ENCODE measurements at regions not wholly inside any gene's neighbourhood (a gene's known extent, or its start where the extent isn't known, plus 50 kb on each side); places are given as distances from the start of the nearest gene placed in this dataset.

DNA sequence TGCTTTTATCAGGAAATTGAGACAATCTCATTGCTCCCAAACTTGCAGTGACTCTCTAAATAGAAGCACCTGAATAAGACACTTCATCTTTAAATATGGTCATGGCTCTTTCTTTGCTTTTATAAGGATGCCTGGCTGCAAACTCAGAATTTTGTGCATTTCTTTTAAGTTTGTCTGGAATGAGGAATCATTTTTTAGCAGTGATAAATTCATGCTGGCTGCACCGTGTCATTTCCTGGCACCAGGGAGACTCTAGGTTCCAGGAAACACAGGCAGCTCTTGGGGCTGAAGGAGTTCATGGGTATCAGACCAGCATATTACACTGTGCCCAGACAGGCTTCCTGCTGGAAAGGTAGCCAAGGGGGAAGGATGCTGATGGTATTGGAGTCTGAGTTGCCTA, 109.9 kb downstream of the NUDT12 start:
- H3K36me3 Mint-ChIP-seq = no peaks in the 10 kb centered on the region
- H3K4me3 Mint-ChIP-seq = no peak overlapping the region
- ATAC-seq (no peak), DNase-seq (no peak)
- peaks cover 8% of the 10 kb centered on the region for H3K27me3 Mint-ChIP-seq
- CTCF ChIA-PET = no interaction called here
- no peaks in the 10 kb centered on the region for H3K9me3 Mint-ChIP-seq (ENCODE audit: low read depth)
- peaks cover under 1% of the 10 kb centered on the region for H3K4me1 Mint-ChIP-seq
- no peak overlapping the region for H3K27ac Mint-ChIP-seq

GRCh38 chr5:103452089-103452488, 110.5 kb downstream of the NUDT12 start:
- no peak overlapping the region for H3K27ac Mint-ChIP-seq

DNA sequence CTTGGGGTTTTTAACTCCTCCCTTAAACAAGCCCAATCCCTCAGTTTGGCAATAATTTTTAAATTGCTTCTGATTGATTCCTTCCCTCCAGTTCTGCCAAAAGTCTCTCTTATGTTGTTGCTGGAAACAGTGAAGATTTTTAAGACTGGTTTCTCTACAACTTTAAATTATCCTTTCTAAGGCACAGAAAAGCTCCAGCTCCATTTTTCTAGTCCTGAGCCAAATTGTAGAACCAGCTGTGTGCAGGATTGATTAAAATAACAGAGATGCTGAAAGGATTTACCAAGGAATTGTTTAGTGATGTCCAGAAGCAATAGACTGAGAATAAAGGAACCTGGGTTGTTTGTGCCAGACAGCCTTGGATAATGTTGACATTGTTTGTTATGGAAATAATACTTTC, 111.3 kb downstream of the NUDT12 start:
- no peak overlapping the region for H3K27ac Mint-ChIP-seq
- peaks cover 6% of the 10 kb centered on the region for H3K27me3 Mint-ChIP-seq
- CTCF ChIA-PET = no interaction called here
- H3K4me1 Mint-ChIP-seq = peaks cover 3% of the 10 kb centered on the region
- H3K4me3 Mint-ChIP-seq = no peak overlapping the region
- DNase-seq (no peak), ATAC-seq (no peak)
- H3K9me3 Mint-ChIP-seq (ENCODE audit: low read depth) = no peaks in the 10 kb centered on the region
- no peaks in the 10 kb centered on the region for H3K36me3 Mint-ChIP-seq

More at GRCh38 chr5:103452089-103452488, 110.5 kb downstream of the NUDT12 start:
- Mint-ChIP-seq H3K36me3 (no peaks in the 10 kb centered on the region), H3K27me3 (peaks cover 8% of the 10 kb centered on the region), H3K9me3 (ENCODE audit: low read depth) (no peaks in the 10 kb centered on the region), H3K4me3 (no peak overlapping the region), H3K4me1 (peaks cover 3% of the 10 kb centered on the region)
- DNase-seq (no peak), ATAC-seq (no peak)
- CTCF ChIA-PET = no interaction called here

GRCh38 chr5:103450333-103451061, 112.1 kb downstream of the NUDT12 start:
- DNase-seq = no peak
- CTCF ChIA-PET = no interaction called here
- no peak for ATAC-seq
- Mint-ChIP-seq H3K27me3 (peaks cover 7% of the 10 kb centered on the region), H3K36me3 (no peaks in the 10 kb centered on the region), H3K4me3 (no peak overlapping the region), H3K27ac (no peak overlapping the region), H3K9me3 (ENCODE audit: low read depth) (no peaks in the 10 kb centered on the region), H3K4me1 (peaks cover 3% of the 10 kb centered on the region)

GRCh38 chr5:103446813-103447212, 115.8 kb downstream of the NUDT12 start:
- Mint-ChIP-seq H3K4me1 (peaks cover 3% of the 10 kb centered on the region), H3K4me3 (no peak overlapping the region), H3K27ac (no peak overlapping the region), H3K36me3 (no peaks in the 10 kb centered on the region), H3K9me3 (ENCODE audit: low read depth) (no peaks in the 10 kb centered on the region), H3K27me3 (peaks cover 10% of the 10 kb centered on the region)
- CTCF ChIA-PET = no interaction called here
- no peak for DNase-seq
- no peak for ATAC-seq

DNA sequence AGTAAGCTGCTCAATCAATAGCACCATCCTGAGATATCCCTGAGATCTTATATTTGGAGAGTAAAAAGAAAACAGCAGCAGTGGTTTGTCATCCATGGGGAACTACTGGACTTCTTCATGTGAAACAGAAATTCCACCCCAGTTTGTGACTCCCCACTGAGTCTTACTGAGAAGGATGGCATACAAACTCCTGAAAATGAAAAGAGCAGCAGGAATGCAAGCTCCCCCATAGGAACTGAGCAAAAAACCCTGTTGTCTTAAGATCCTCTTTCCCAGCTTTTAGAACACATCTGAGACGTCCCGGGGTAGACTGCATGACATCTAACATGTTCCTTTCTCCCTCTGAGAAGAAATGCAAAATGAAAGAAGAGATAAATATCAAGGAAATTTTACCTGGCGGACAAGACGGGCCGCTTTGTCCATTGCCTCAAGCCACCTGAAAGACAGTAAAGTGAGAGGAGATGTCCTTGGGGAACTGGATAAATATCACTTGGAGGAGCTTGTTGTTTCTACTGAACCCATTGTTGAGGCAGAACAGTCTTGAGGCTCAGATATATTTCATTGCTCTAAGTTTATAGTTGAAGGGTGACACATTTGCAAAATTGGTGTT, 117.1 kb downstream of the NUDT12 start:
- no peak for ATAC-seq
- no peak overlapping the region for H3K27ac Mint-ChIP-seq
- H3K9me3 Mint-ChIP-seq (ENCODE audit: low read depth) = no peaks in the 10 kb centered on the region

DNA sequence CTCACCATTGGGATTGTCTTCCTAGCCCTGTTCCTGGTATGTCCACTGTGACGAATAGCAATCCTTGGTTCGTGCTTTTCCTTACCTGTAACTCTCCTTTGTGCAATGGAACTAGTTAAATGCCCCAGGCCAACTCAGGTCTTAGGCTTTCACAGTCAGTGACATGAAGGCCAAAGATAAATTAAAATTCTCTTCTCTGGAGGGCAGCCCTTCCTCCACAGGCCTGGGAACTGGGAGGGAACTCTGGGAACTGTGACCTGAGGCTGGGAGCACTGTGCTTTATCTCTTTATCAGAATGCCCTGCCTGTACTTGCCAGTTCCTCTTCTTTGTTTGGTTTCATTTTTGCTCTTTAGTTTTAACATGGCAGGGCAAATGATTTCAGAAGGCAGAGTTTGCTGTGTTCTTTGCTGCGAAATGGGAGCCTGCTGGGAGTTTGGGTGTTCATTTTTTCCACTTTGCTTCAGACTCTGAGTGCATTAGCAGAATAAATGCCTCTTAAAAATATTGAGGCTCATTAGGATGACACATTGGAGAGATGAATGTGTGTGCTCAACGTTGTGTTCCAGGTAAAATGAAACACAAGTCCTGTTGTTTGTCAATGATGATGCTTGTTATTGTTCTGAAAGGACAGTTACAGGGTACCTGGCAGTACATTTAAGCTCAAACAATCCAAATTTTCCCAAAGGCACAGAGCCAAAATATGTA, 118.1 kb downstream of the NUDT12 start:
- Mint-ChIP-seq H3K27me3 (peaks cover 10% of the 10 kb centered on the region), H3K9me3 (ENCODE audit: low read depth) (no peaks in the 10 kb centered on the region), H3K36me3 (no peaks in the 10 kb centered on the region), H3K4me1 (peaks cover 3% of the 10 kb centered on the region), H3K4me3 (no peak overlapping the region), H3K27ac (no peak overlapping the region)
- no peak for DNase-seq
- no peak for ATAC-seq
- CTCF ChIA-PET = interaction anchor here (1.3 kb wide), 1 partner anchor 28 kb away, joined by 3 read pairs; no protein-coding TSS in a partner anchor

More for the DNA sequence above, 117.1 kb downstream of the NUDT12 start:
- DNase-seq = no peak
- H3K4me3 Mint-ChIP-seq = no peak overlapping the region
- H3K36me3 Mint-ChIP-seq = no peaks in the 10 kb centered on the region
- peaks cover 3% of the 10 kb centered on the region for H3K4me1 Mint-ChIP-seq
- CTCF ChIA-PET = interaction anchor here (1.3 kb wide), 1 partner anchor 27 kb away, joined by 3 read pairs; no protein-coding TSS in a partner anchor
- peaks cover 10% of the 10 kb centered on the region for H3K27me3 Mint-ChIP-seq

DNA sequence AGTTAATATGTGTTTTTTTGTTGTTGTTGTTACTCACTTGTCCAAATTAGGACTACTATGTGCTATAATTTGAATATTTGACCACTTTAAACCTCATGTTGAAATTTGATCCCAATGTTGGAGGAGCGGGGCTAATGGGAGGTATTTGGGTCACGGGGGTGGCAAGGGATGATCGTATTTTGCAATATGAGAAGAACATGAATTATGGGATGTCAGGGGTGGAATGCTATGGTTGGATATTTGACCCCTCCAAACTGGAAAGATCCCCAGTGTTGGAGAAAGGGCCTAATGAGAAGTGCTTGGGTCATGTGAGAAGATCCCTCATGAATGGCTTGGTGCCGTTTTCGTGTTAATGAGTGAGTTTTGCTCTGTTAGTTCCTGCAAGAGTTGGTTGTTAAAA, 119.8 kb downstream of the NUDT12 start:
- CTCF ChIA-PET = no interaction called here
- DNase-seq (no peak), ATAC-seq (no peak)
- Mint-ChIP-seq H3K9me3 (ENCODE audit: low read depth) (peaks cover 3% of the 10 kb centered on the region), H3K4me1 (peaks cover 3% of the 10 kb centered on the region), H3K4me3 (no peak overlapping the region), H3K36me3 (no peaks in the 10 kb centered on the region), H3K27me3 (peaks cover 13% of the 10 kb centered on the region), H3K27ac (no peak overlapping the region)

DNA sequence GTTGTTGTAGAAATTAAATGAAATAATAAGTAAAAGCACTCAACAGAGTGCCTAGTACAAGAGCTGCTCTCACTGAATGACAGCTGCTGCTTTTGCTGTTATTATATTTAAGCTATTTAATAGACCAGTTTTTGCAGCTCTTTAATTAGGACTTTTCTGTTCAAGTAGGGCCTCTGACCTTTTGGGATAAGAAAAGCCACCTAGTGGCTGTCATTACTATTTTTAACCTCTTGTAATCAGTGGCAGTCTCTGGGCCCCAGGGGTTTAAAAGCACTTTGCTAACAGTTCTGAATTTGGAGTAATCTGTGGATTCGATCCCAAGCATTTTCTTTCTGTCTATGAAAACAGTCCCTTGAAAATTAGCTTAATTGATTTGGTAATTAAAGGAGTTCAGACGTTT, 121.1 kb downstream of the NUDT12 start:
- CTCF ChIA-PET = interaction anchor here (1.5 kb wide), 1 partner anchor 183 kb away, joined by 4 read pairs; the partner anchor contains the start of gene MACIR
- H3K4me1 Mint-ChIP-seq = no peaks in the 10 kb centered on the region
- DNase-seq (no peak), ATAC-seq (no peak)
- peaks cover 3% of the 10 kb centered on the region for H3K9me3 Mint-ChIP-seq (ENCODE audit: low read depth)
- peaks cover 11% of the 10 kb centered on the region for H3K27me3 Mint-ChIP-seq
- no peak overlapping the region for H3K4me3 Mint-ChIP-seq
- H3K36me3 Mint-ChIP-seq = no peaks in the 10 kb centered on the region
- no peak overlapping the region for H3K27ac Mint-ChIP-seq

- H3K4me1 Mint-ChIP-seq = no peaks in the 10 kb centered on the region
Observed at GRCh38 chr5:103439007-103439406, 123.6 kb downstream of the NUDT12 start.

DNA sequence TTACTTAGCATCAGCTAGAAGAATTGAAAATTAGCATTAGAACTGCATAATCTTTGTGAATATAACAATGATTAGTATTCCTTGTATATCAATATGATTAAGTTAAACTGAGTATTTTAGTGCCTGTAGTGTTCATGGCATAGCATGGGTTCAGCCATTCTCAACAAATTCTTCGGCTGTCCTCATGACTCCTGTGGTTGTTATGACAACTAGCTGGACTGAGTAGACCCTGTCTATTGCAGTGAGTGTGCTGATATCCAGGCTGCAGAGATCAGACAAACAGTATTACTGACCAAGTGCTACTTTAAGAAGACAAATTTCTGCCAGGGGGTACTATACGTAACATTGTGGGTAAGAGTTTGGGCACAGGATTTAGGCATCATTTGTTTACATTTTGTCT, 125.9 kb downstream of the NUDT12 start:
- H3K4me1 Mint-ChIP-seq = no peaks in the 10 kb centered on the region
- peaks cover 3% of the 10 kb centered on the region for H3K9me3 Mint-ChIP-seq (ENCODE audit: low read depth)
- H3K4me3 Mint-ChIP-seq = no peak overlapping the region
- H3K36me3 Mint-ChIP-seq = no peaks in the 10 kb centered on the region
- peaks cover 7% of the 10 kb centered on the region for H3K27me3 Mint-ChIP-seq
- CTCF ChIA-PET = no interaction called here
- ATAC-seq (no peak), DNase-seq (no peak)
- no peak overlapping the region for H3K27ac Mint-ChIP-seq

More at GRCh38 chr5:103439007-103439406, 123.6 kb downstream of the NUDT12 start:
- Mint-ChIP-seq H3K27me3 (peaks cover 6% of the 10 kb centered on the region), H3K9me3 (ENCODE audit: low read depth) (peaks cover 3% of the 10 kb centered on the region), H3K27ac (no peak overlapping the region), H3K4me3 (no peak overlapping the region), H3K36me3 (no peaks in the 10 kb centered on the region)
- ATAC-seq (no peak), DNase-seq (no peak)
- CTCF ChIA-PET = no interaction called here

GRCh38 chr5:103436112-103436511, 126.5 kb downstream of the NUDT12 start:
- no peaks in the 10 kb centered on the region for H3K4me1 Mint-ChIP-seq
- H3K27me3 Mint-ChIP-seq = peaks cover 10% of the 10 kb centered on the region
- DNase-seq (no peak), ATAC-seq (no peak)
- H3K27ac Mint-ChIP-seq = no peak overlapping the region
- no peaks in the 10 kb centered on the region for H3K36me3 Mint-ChIP-seq
- no peak overlapping the region for H3K4me3 Mint-ChIP-seq
- CTCF ChIA-PET = no interaction called here
- H3K9me3 Mint-ChIP-seq (ENCODE audit: low read depth) = peaks cover 3% of the 10 kb centered on the region

GRCh38 chr5:103435136-103435889, 127.3 kb downstream of the NUDT12 start:
- no peaks in the 10 kb centered on the region for H3K4me1 Mint-ChIP-seq
- H3K27ac Mint-ChIP-seq = no peak overlapping the region
- DNase-seq (no peak), ATAC-seq (no peak)
- no peak overlapping the region for H3K4me3 Mint-ChIP-seq
- no peaks in the 10 kb centered on the region for H3K36me3 Mint-ChIP-seq
- CTCF ChIA-PET = no interaction called here
- H3K9me3 Mint-ChIP-seq (ENCODE audit: low read depth) = peaks cover 3% of the 10 kb centered on the region
- peaks cover 10% of the 10 kb centered on the region for H3K27me3 Mint-ChIP-seq
